Skeletal muscle cell (primary cell): ENCODE measurements at regions not wholly inside any gene's neighbourhood (a gene's known extent, or its start where the extent isn't known, plus 50 kb on each side); places are given as distances from the start of the nearest gene placed in this dataset.

Experiments used
- DNase-seq: peaks from one replicate; pipeline ENCODE4 v3.0.0-alpha.2; 2010; ENCODE audit warnings: low read depth
- H3K4me3 ChIP-seq: 2 replicates; pipeline ENCODE4 v1.5.1; 2011; ENCODE audit warnings: low read depth, mild to moderate bottlenecking, control low read depth, low read length, moderate library complexity

- no peak overlapping the region for H3K4me3 ChIP-seq
- no peak for DNase-seq
These were observed 959.2 kb upstream of the GJE1 start for GRCh38 chr6:141173529-141173928.

- H3K4me3 ChIP-seq = no peak overlapping the region
- peak; percentile 90 for DNase-seq
These were observed 963.3 kb upstream of the GJE1 start for GRCh38 chr6:141169419-141169818.

- no peak overlapping the region for H3K4me3 ChIP-seq
- no peak for DNase-seq
These were observed 964.8 kb upstream of the GJE1 start for GRCh38 chr6:141167945-141168344.

GRCh38 chr6:141165002-141165665 lies 967.6 kb upstream of the GJE1 start:
- no peak for DNase-seq

GRCh38 chr6:141164042-141164743 lies 968.5 kb upstream of the GJE1 start:
- DNase-seq = no peak

More at GRCh38 chr6:141165002-141165665, 967.6 kb upstream of the GJE1 start:
- H3K4me3 ChIP-seq = no peak overlapping the region

GRCh38 chr6:141163107-141163506 lies 969.6 kb upstream of the GJE1 start:
- H3K4me3 ChIP-seq = no peak overlapping the region
- no peak for DNase-seq

More at GRCh38 chr6:141164042-141164743, 968.5 kb upstream of the GJE1 start:
- no peak overlapping the region for H3K4me3 ChIP-seq

- no peak for DNase-seq
- H3K4me3 ChIP-seq = no peak overlapping the region
These were observed 974.0 kb upstream of the GJE1 start for GRCh38 chr6:141158740-141159139.

GRCh38 chr6:141153563-141153962 lies 979.2 kb upstream of the GJE1 start:
- no peak overlapping the region for H3K4me3 ChIP-seq
- DNase-seq = no peak

GRCh38 chr6:141152951-141153350 lies 979.8 kb upstream of the GJE1 start:
- no peak overlapping the region for H3K4me3 ChIP-seq

GRCh38 chr6:141151710-141152417 lies 980.9 kb upstream of the GJE1 start:
- no peak overlapping the region for H3K4me3 ChIP-seq

More at GRCh38 chr6:141152951-141153350, 979.8 kb upstream of the GJE1 start:
- DNase-seq = peak; percentile 41

GRCh38 chr6:141141870-141142269 lies 990.9 kb upstream of the GJE1 start:
- DNase-seq = no peak
- no peak overlapping the region for H3K4me3 ChIP-seq

More at GRCh38 chr6:141151710-141152417, 980.9 kb upstream of the GJE1 start:
- no peak for DNase-seq

- no peak for DNase-seq
- H3K4me3 ChIP-seq = no peak overlapping the region
These were observed 991.8 kb upstream of the GJE1 start for GRCh38 chr6:141140905-141141304.

- no peak overlapping the region for H3K4me3 ChIP-seq
- DNase-seq = no peak
These were observed 993.3 kb upstream of the GJE1 start for GRCh38 chr6:141139461-141139860.

GRCh38 chr6:141134723-141135122 lies 998.0 kb upstream of the GJE1 start:
- DNase-seq = no peak
- no peak overlapping the region for H3K4me3 ChIP-seq

- H3K4me3 ChIP-seq = no peak overlapping the region
- peak; percentile 3 for DNase-seq
These were observed 998.9 kb upstream of the GJE1 start for GRCh38 chr6:141133836-141134235.

GRCh38 chr6:141133346-141133745 lies 999.4 kb upstream of the GJE1 start:
- DNase-seq = peak; percentile 4

GRCh38 chr6:141131616-141132015 lies 1001.1 kb upstream of the GJE1 start:
- DNase-seq = no peak
- H3K4me3 ChIP-seq = no peak overlapping the region

More at GRCh38 chr6:141133346-141133745, 999.4 kb upstream of the GJE1 start:
- no peak overlapping the region for H3K4me3 ChIP-seq

GRCh38 chr6:141123497-141123896 lies 1009.2 kb upstream of the GJE1 start:
- no peak for DNase-seq
- H3K4me3 ChIP-seq = no peak overlapping the region

- H3K4me3 ChIP-seq = no peak overlapping the region
- no peak for DNase-seq
These were observed 1009.7 kb upstream of the GJE1 start for GRCh38 chr6:141123049-141123448.

- H3K4me3 ChIP-seq = no peak overlapping the region
- no peak for DNase-seq
These were observed 1013.7 kb upstream of the GJE1 start for GRCh38 chr6:141118991-141119390.
